Heart right ventricle (tissue), 16 donors: ENCODE measurements at regions not wholly inside any gene's neighbourhood (a gene's known extent, or its start where the extent isn't known, plus 50 kb on each side); places are given as distances from the start of the nearest gene placed in this dataset.

ENCODE experiments used
- ATAC-seq, 8 donors: fragments of 200-7000 bp; cut with Tn5 transposase; one replicate each; pipeline ENCODE4 v1.9.1; 2020; ENCODE audit warnings: mild to moderate bottlenecking in 8 of 8, moderate library complexity in 8 of 8, moderate number of reproducible peaks in 1 of 8
- DNase-seq, 2 donors: peaks; one replicate each; pipeline ENCODE4 v3.0.0-alpha.2; 2020
- H3K27ac ChIP-seq, 10 donors: fragments of 200-600 bp; sonication (generic) in 2 of 10; one replicate each; pipeline versions ENCODE4 v1.5.0 to v1.8.0; 2020 to 2022; ENCODE audit warnings: mild to moderate bottlenecking in 3 of 10
- H3K27me3 ChIP-seq, 7 donors: fragments of 200-600 bp; one replicate each; pipeline ENCODE4 v1.8.0; 2021 to 2022; ENCODE audit warnings: mild to moderate bottlenecking in 2 of 7
- H3K36me3 ChIP-seq, 9 donors: fragments of 200-600 bp; sonication (generic) in 1 of 9; one replicate each; pipeline versions ENCODE4 v1.5.0 to v1.8.0; 2020 to 2022; ENCODE audit warnings: mild to moderate bottlenecking in 2 of 9
- H3K4me1 ChIP-seq, 9 donors: fragments of 200-600 bp; sonication (generic) in 1 of 9; one replicate each; pipeline versions ENCODE4 v1.5.0 to v1.8.0; 2020 to 2022; ENCODE audit warnings: mild to moderate bottlenecking in 4 of 9
- H3K4me3 ChIP-seq, 10 donors: fragments of 200-600 bp; sonication (generic) in 2 of 10; one replicate each; pipeline versions ENCODE4 v1.5.0 to v1.8.0; 2020 to 2022; ENCODE audit warnings: mild to moderate bottlenecking in 7 of 10, moderate library complexity in 2 of 10
- H3K9me3 ChIP-seq, 11 donors: fragments of 200-600 bp in 10 of 11; sonication (generic) in 2 of 11; one replicate each; pipeline versions ENCODE4 v1.5.0 to v1.8.0; 2013 to 2022; ENCODE audit warnings: mild to moderate bottlenecking in 2 of 11, control low read depth in 1 of 11, moderate library complexity in 1 of 11
- WGBS, 2 donors: extraction: QIAGEN DNeasy Blood & Tissue Kit; methylation state at CpG; one replicate each; pipeline ENCODE4 v1.1.7; 2013; ENCODE audit warnings: inconsistent platforms in 1 of 2; 5-methylcytosine and 5-hydroxymethylcytosine counted together
- intact Hi-C, 10 donors: fragments of 100-400 bp; cut with DNase I; formaldehyde crosslinking; loops; one replicate each; pipeline versions ENCODE4 v1.11.1 to v1.14.2; 2022
- TF ChIP-seq, protein P1 (sequence below), 9 donors: fragments of 200-600 bp; sonication (generic) in 2 of 9; IDR thresholded peaks; one replicate each; pipeline versions ENCODE4 v1.5.0 to v1.8.0; 2021 to 2022; ENCODE audit warnings: antibody characterized with exemption in 9 of 9, mild to moderate bottlenecking in 5 of 9, moderate library complexity in 1 of 9
- donor health status: Arrhythmogenic right ventricular cardiomyopathy.
- donor health status: ischemic (EF 13 %, LVEDD 7.1; RV severe dilation, severe dysfunction).
- donor health status: healthy with polysubstance abuse.
- donor health status: DM: no; HTN: yes; CAD: no.
- donor health status: DM: no; HTN: no; CAD: no.
- donor health status: ischemic (EF 25% LVEDD 6.9; RV normal size, moderate dysfunction).
- donor health status: ischemic (EF 25% LVEDD 5.7; RV mildly dilated, moderate dysfunction).
- donor health status: healthy.
- donor health status: DM: yes; HTN: yes; CAD: no.
- donor health status: Ischemic cardiomyopathy.
- donor health status: ischemic (EF 35%, LVEDD 5.7; RV mildly dilated, moderate dysfunction).
- donor health status: nonischemic (EF 11% LVEDD 7.7; RV severe dilation, severe dysfunction).
- donor health status: DM: yes; HTN: yes; CAD: no.
- donor health status: PGD.
- donor health status: ischemic (EF 29% LVEDD 5.4; RV normal size, mild dysfunction).
- donor health status: nonischemic (EF 23%, LVEDD 6.1; RV moderate dilation, normal function).

DNA sequence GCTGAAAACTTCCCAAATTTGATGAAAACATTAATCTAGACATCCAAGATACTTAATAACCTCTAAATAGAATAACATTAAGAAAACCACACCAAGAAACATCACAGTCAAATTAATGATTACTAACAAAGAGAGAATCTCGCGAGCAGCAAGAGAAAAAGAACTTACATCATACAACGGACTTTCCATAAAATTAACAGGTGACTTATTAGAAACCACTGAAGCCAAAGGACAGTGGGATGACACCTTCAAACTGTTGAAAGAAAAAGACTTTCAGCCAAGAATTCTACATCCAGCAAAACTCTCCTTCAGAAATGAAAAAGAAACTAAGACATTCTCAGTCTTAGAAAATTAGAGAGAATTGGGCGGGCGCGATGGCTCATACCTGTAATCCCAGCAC lies 232.0 kb downstream of the SNCA start:
- DNase-seq = no peak
- ATAC-seq = no peak
- intact Hi-C loops = no loop called here

GRCh38 chr4:89599026-89599425 lies 237.9 kb downstream of the SNCA start:
- no peak overlapping the region for H3K4me3 ChIP-seq
- intact Hi-C loops = loop anchor here in 1 of 10 donors (10.0 kb wide), 1 partner anchor 306 kb away; no protein-coding TSS in a partner anchor
- TF ChIP-seq, protein P1, sequence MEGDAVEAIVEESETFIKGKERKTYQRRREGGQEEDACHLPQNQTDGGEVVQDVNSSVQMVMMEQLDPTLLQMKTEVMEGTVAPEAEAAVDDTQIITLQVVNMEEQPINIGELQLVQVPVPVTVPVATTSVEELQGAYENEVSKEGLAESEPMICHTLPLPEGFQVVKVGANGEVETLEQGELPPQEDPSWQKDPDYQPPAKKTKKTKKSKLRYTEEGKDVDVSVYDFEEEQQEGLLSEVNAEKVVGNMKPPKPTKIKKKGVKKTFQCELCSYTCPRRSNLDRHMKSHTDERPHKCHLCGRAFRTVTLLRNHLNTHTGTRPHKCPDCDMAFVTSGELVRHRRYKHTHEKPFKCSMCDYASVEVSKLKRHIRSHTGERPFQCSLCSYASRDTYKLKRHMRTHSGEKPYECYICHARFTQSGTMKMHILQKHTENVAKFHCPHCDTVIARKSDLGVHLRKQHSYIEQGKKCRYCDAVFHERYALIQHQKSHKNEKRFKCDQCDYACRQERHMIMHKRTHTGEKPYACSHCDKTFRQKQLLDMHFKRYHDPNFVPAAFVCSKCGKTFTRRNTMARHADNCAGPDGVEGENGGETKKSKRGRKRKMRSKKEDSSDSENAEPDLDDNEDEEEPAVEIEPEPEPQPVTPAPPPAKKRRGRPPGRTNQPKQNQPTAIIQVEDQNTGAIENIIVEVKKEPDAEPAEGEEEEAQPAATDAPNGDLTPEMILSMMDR (IDR thresholded peaks at IDR 0.05) = no peak
- no peaks in the 10 kb centered on the region for H3K27me3 ChIP-seq
- no peaks in the 10 kb centered on the region for H3K4me1 ChIP-seq
- no peak overlapping the region for H3K27ac ChIP-seq
- DNase-seq = no peak
- no peaks in the 10 kb centered on the region for H3K9me3 ChIP-seq
- no peak for ATAC-seq
- no peaks in the 10 kb centered on the region for H3K36me3 ChIP-seq

More for the DNA sequence above, 232.0 kb downstream of the SNCA start:
- no peaks in the 10 kb centered on the region for H3K9me3 ChIP-seq
- TF ChIP-seq, protein P1 (IDR thresholded peaks at IDR 0.05) = no peak
- H3K4me3 ChIP-seq = no peak overlapping the region
- WGBS, 2 donors = 97 to 99% methylated on average over 6 of the region's 6 CpGs
- H3K27me3 ChIP-seq = no peaks in the 10 kb centered on the region
- H3K36me3 ChIP-seq = no peaks in the 10 kb centered on the region
- no peak overlapping the region for H3K27ac ChIP-seq
- no peaks in the 10 kb centered on the region for H3K4me1 ChIP-seq

DNA sequence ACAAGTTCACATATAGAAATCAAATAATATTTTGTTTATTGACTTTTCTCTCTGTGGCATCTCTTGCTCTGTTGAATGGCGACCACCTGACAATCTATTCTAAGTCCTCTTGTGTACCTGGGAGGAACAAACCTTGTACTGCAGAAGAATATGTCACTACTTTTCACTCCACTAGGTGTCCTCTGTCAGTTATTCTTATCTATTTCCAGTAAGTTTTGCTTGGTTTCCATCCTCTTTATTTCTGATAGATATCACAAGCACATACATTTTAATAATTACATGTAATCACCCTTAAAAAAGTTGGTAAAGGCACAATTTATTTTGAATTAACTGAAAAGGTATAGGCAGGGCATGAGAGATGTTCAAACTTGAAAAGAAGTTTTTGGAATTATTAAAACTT lies 238.4 kb downstream of the SNCA start:
- no peaks in the 10 kb centered on the region for H3K36me3 ChIP-seq
- DNase-seq (no peak), ATAC-seq (no peak)
- no peak overlapping the region for H3K4me3 ChIP-seq
- 52 to 61% methylated on average over 1 of the region's 1 CpG for WGBS, 2 donors
- H3K9me3 ChIP-seq = no peaks in the 10 kb centered on the region
- H3K27ac ChIP-seq = no peak overlapping the region
- TF ChIP-seq, protein P1 (IDR thresholded peaks at IDR 0.05) = peak in 4 of 9 donors; percentile 7 to 41 (median 24)
- H3K27me3 ChIP-seq = no peaks in the 10 kb centered on the region
- intact Hi-C loops = loop anchor here in 1 of 10 donors (10.0 kb wide), 1 partner anchor 306 kb away; no protein-coding TSS in a partner anchor
- H3K4me1 ChIP-seq = no peaks in the 10 kb centered on the region

- 88 to 92% methylated on average over 6 of the region's 6 CpGs for WGBS, 2 donors
- Histone ChIP-seq H3K27me3 (no peaks in the 10 kb centered on the region), H3K36me3 (no peaks in the 10 kb centered on the region), H3K27ac (no peak overlapping the region), H3K9me3 (peaks cover 0 to 7% (median 0%) of the 10 kb centered on the region in 11 donors), H3K4me1 (no peaks in the 10 kb centered on the region), H3K4me3 (no peak overlapping the region)
- TF ChIP-seq, protein P1 (IDR thresholded peaks at IDR 0.05) = no peak
- intact Hi-C loops = loop anchor here in 1 of 10 donors (10.0 kb wide), 1 partner anchor 310 kb away; no protein-coding TSS in a partner anchor
- ATAC-seq (no peak), DNase-seq (no peak)
Measured at GRCh38 chr4:89595125-89595789, 241.7 kb downstream of the SNCA start.
